NCI-H345 (cell line): ENCODE measurements at regions not wholly inside any gene's neighbourhood (a gene's known extent, or its start where the extent isn't known, plus 50 kb on each side); places are given as distances from the start of the nearest gene placed in this dataset.

Experiments
- DNase-seq: peaks from one replicate; lab custom pipeline; 2025; lab: John Stamatoyannopoulos, UW

DNA sequence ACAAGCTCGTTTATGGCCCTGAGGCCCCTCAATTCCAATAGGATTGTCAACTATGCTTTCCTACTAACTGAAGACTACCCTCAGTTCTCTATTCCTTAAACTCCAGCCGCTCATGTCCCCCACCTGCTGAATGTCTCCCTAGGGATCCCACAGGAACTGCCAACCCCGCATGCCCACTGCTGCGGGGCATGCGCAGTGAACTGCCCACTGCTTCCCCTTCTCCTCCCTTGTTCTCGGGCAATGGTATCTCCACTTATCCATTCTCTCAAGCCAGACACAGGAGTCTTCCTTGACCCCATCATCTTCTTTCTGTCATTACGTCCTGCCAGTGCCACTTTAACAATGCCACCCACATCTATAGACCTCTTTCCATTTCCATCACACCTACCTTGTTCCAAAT is 90.0 kb downstream of the FGF18 start:
- no peak for DNase-seq

DNA sequence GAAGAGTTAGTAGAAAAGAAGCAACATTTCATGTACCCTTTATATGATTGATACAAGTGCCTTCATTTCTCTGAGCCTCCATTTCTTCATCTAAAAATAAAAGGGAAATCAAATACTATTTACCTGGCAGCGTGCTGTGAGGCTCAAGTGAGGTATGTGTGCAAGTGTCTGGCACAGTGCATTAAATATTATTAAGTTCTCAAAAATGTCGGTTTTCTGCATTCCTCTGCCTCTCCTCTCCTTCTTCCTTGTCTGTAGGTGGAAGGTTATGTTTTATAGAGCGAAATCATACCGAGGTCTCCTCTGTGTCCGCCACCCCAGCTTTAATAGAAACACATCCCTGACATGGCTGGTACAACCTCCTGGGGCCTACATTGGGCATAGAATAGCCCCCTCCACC is 93.0 kb downstream of the FGF18 start:
- no peak for DNase-seq

DNA sequence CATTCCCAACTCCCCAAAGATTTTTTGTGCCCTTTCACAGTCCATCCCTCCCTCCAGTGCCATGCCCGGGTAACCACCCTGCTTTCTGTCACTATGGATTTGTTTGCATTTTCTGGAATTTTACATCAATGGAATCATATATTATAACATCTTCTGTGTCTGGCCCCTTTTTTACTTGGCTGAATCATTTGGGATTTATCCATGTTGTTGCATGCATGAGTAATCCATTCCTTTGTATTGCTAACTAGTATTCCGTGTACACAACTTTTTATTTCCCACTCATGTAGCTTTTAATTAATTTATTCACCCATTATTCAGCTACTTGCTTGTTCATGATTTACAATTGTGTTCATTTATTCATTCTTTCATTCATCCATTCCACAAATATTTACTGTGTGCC is 94.1 kb downstream of the FGF18 start:
- no peak for DNase-seq

DNA sequence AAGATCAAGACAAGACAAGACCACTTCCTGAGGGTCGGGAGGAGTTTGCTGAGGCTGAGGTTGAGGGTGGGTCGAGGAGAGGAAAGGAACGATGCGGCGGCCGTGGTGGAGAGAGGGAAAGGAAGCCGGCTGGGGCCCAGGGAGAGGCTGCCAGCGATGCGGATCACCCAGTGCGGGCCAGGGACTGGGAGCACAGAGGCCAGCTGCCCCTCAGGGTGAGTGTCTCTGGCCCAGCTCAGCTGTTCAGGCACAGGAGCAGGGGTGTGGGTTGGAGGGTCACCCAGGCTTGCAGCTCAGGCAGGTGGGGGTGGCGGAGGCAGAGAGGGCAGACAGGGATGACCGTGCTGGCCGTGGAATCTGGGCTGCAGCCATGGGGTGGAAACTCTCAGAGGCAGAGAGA is 99.5 kb downstream of the FGF18 start:
- no peak for DNase-seq

DNA sequence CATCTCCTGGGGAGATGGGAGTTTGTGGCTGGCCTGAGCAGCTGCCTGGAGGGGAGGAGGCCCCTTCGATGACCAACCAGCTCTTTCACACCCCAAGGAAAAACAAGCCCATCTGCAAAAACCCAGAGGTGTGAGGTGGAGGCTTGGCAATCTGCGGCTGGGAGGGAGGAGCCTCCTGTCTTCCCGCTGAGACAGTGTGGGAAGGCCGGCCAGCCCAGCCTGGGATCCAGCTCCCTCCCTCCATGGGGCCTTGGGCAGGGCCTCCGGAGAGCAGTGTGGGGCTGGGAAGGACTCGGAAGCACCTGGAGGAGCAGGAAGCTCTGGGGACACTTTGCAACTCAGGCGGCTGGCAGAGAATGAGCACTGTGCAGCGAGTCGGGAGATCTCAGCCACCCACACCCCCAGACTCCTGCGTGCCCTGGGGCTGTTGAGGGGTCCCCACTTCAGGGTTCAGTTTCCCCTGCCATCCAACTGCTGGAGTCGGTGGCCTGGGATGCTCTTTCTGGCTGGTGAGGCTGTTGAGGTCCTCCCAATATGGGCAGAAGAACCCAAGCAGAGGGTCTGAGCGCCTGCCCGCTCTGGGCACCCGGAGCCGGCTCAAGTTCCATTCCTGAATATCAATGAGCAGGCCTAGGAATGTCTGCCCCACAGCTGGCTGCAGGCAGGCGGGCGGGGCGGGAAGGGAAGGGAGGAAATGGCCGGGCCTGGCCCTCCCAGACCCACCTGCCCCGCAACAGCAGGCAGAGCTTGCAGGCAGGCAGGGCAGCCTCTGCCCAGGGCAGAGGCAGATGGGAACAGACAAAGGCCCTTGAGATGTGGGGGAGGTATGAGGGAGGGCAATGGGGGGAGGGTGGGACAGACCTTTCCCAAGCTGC is 101.1 kb downstream of the FGF18 start:
- no peak for DNase-seq

DNA sequence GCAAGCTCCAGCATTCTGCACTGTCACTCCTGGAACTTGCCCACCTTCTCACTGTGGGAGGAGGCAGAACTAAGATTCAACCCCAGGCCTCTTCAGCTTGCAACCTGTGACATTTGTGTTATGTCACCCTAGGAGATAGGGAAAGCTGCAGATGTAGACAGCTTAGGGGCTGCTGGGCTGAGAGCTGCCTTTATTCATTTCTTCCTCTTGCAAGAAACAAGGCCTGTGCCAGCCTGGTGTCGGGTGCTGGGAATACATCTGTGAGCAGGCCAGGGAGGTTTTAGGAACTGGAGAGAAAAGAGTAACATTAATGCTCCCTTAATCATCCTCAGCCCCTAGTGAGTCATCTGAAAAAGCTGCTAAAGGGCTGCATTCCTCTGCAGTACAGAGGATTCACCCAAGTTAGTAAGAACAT is 101.8 kb downstream of the FGF18 start:
- DNase-seq: no peak

DNA sequence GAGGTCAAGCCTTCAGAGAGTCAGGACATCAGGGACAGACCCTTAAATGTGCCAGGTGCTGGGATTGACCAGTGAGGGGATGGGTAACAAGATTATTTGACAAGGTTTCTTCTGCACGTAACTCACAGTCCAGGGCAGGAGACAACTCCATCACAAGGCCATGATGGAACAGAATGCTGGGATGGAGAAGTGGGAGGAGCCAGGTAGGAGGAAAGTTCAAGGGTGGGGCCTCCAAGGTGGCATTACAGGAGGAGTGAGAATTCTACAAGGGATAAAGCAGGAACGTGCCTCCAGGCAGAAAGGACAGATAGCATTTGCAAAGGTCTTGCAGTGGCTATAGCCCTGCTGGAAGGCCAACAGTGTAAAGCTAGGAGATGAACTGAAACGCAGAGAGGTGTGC is 102.2 kb downstream of the FGF18 start:
- no peak for DNase-seq

DNA sequence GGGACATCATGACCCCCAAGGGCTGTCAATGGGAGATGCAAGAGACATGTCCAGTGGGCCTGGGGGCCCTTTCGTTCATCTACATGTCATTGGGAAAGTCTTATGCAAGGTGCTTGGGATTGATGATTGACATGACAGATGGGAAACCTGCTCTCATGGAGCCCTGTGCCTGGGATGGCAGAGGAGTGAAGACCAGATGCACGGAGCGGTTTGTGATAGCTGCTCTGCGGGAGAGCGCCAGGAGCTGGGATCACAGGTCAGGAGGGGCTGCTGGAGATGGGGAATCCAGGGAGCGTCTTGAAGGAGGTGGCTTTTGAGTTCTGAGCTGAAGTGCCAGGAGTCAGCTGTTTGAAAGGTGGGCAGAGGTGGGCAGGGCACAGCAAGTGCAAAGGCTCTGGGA is 104.3 kb downstream of the FGF18 start:
- no peak for DNase-seq

DNA sequence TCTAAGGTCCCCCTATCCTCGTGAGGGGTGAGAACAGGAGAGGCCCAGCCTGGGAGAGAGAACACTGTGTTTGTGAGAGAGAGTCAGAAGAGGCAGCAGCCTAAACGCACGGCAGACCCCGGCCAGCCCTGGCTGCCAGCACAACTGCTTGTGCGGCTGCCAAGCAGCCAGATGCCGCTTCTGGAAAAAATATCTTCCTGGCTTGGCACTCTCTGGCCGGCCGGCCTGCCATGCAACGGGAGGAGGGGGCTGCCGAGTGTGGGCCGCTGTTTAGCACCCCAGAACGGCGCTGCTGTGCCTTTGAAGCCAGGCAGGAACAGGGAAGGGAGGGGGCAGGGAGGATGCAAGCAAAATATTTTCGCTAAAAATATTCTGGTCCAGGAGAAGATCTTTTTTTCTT is 105.0 kb downstream of the FGF18 start:
- DNase-seq: no peak

DNA sequence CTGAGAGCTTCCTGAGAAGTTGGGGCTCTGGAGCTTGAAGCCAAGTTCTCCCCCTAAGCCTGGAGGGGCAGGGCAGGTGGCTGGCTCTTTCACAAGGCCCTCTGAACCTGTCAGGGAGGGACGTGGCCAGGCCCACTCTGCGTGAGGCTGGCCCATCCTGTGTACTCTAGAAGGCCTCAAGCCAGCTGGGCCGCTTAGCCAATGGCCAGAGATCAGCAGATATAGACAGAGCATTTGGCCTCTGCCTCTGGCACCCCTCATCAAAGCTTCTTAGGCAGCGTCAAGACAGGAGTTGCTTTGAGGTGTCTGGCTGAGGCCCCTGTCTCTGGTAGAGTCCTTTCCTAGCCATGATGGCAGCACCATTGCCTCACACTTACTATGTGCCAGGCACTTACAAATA is 105.6 kb downstream of the FGF18 start:
- no peak for DNase-seq

DNA sequence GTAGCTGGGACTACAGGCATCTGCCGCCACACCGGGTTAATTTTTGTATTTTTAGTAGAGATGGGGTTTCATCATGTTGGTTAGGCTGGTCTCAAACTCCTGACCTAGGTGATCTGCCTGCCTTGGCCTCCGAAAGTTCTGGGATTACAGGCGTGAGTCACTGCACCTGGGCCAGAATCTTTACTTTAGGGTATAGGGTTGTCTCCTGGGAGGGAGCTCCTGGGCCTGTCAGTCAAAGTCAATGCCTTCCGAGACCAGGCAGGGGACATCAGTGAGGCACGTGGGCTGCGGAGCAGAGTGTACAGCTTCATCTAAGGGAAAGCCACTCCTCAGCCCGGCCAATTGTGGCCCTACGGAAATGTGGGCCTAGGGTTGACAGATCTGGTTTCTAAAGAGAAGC is 108.6 kb downstream of the FGF18 start:
- no peak for DNase-seq

DNA sequence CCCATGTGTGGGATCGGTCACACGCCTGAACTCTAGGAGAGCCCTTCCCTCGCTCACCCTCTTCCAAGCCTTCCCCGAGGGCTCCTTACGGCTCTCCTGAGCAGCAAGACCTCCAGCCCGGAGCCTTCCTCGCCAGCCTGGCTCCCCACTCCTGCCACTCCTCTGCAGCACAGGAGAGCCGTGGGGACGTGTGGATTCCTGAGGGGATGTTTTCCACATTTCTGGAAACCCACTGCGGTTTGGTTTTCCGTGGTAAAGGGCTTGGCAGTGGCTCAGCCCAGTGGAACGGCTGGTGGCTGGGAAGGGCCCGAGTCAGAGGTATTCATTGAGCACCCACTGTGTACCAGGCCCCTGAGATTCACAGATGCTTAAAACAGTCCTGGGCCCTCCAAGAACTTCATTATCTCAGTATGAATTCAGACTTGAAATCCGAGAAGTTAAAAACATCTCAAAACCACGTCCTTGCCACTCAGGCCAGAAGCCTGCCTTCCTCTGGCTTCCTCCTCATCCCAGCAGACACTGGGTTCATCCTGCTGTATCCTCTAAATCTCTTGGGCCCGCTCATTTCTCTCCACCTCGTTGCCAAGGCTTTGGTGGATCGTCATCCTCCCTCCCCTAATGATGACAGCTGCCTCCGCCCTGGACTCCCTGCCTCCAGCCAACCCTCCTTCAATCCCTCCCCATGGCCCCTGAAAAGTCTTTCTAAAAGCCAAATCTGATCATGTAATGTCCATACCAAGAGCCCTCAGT is 109.6 kb downstream of the FGF18 start:
- no peak for DNase-seq

DNA sequence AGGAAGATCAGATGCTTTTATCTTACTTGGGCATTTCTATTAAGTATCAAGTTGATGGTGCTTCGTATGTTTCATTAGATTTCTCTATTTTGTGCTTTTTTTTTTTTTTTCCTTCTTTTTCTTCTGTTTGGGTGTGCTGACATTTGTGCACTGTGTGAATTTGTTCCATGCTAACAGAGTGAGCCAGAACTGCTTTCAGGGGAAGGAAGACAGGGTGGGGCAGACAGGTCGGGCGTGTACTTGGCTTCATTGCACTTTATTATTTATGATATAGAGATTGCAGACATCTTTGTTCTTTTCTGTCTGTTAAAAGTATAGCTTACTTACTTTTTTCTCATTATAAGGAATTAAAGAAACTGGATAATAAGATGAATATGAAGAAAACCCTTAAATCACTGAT is 112.2 kb downstream of the FGF18 start:
- no peak for DNase-seq

DNA sequence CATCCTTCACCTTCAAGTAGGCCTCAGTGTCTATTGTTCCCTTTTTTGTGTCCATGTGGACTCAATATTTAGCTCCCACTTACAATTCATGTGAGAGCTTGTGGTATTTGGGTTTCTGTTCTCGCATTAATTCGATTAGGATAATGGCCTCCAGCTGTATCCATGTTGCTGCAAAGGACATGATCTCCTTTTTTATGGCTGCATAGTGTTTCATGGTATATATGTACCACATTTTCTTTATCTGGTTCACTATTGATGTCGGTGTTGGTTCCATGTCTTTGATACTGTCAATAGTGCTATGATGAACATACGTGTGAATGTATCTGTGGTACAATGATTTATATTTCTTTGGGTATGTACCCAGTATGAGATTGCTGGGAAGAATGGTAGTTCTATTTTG is 113.7 kb downstream of the FGF18 start:
- DNase-seq: no peak

DNA sequence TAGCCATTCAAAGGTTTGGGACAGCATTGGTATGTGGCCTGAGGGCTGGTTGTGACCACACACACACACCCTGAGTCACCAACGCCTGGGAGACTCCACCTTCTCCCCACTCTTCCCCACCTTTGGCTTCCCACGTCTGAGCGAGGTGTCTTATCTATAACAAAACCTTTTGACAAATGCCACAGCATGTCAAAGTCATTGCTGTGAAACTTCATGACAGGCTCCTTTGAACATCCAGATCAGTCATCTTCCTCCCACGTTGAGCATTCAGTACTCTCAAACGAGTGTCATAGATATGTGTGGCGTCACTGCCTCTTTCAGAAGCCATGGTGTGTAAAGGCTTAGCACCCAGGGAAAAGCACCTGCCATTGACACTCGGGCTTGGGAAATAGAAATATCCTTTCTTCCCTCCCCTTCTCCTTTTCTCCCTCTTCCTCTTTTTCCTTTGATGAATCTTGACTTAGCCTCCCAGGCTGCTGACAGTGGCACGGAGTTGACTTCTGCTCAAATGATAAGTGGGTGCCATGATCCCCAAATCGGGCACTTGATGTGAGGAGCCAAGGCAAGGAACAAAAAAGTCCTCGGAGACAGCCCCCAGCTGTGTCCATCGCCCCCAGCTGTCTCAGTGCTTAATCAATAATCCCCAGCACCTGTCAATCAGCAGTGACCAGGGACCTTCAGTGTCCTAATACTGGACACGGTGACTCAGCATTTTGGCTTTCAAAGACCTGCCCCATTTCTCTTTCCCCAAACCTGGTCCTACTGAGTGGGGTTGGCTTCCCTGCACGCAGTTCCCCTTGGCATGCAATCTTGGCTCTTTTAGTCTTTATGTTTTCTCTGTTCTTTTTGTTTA is 114.8 kb downstream of the FGF18 start:
- DNase-seq: no peak

DNA sequence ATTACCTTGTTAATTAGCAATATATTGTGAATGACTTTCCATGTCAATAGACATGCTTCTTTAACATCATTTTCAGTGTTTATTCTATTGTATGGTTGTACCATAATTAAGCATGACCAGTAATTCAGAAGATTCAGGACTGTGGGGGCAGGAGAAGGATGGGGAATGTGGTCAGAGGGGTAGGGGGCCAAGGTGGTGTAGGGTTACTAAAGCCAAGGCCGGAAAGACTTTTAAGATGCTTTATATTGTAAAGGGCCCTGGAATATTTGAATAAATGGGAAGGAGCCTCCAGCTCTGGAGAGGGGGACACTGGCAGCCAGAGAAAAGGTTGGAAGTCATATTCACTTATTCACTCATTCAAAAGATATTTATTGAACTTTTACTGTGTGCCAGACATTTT is 115.7 kb downstream of the FGF18 start:
- no peak for DNase-seq

DNA sequence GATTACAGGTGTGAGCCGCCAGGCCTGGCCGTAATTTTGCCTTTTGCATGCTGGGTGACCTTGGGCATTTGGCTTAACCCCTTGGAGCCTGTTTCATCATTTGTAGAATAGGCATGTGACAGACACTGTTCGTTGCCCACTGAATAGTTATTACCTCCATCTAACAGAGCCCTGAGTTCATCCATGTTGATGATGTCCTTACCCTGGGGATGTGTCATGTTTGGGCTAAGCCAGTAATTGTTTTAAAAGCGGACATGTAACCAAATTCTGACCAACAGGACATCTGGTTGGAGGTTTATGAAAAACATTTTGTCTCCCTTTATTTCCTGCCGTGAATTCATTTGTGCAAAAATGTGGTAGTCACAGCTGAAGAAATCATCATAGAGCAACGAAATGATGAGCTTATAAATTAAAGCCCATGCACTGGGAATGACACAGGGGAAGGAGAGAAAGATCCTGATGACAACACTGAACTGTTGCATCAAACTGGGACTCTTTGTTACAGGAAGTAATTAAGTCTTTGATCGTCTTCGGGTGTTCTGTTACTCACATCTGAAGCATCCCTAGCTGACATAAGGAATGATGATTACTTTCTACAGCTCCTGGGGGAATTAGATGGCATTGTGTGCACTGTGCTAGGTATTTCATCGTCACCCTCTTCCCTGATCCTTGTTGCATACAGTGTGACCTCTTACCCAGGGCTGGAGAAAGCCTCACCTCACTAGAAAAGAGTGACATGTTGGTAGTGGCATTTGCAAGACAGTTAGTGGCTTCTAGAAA is 117.8 kb downstream of the FGF18 start:
- no peak for DNase-seq

DNA sequence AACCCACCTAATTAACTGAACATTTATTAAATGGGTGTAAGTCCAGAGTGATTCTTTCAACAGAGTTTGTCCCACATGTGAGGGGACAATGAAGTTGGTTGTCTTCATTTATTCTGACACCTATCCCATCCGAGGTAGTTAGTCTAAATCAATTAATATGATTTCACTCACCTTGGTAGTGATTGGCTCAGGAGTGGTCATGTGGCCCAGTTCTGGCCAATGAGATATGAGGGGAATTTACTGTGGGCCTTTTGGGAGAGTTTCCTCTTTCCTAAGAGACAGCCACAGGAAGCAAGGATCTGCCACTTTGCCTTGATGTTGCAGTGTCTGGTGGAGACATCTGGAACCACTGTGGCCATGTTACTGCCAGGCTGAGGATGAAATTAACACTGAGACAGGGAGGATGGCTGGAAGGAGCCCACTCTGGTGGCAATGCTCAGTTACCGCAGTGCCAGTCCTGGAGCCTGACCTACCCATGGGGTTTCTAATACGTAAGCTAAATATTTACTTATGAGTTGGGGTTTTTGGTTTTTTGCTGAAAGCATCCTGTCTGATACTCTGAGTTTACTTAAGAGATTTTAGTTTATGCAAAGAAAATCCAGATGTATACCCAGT is 118.6 kb downstream of the FGF18 start:
- DNase-seq: no peak

DNA sequence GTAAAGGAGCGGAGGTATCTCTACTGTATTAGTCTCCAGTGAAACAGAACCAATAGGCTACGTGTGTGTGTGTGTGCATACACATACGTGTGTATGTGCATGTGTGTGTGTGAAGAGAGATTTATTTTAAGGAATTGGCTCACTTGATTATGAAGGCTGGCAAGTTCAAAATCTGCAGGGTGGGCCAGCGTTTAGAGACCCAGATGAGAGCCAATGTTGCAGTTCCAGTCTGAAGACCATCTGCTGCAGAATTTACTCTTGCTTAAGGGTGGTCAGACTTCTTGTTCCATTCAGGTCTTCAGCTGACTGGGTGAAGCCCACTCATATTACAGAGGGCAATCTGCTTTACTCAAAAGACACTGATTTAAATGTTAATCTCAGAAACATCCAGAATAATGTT is 119.2 kb downstream of the FGF18 start:
- DNase-seq: no peak

DNA sequence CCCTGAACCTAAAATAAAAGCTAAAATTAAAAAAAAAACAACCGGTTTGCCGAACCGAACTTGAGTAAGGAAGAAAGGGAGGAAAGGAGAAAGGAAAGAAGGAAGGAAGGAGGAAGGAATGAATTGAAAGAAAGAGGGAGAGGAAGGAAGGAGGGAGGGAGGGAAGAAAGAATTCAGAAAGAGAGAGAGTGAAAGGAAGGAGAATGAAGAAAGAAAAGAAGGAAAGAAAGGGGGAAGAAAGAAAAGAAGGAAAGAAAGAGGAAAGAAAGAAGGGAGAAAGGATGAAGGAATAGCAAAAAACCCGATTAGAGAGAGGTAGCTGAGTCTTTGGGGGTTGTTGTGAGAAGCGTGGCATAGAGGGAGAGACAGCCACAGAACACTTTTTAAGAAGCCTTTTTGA is 121.4 kb downstream of the FGF18 start:
- no peak for DNase-seq

DNA sequence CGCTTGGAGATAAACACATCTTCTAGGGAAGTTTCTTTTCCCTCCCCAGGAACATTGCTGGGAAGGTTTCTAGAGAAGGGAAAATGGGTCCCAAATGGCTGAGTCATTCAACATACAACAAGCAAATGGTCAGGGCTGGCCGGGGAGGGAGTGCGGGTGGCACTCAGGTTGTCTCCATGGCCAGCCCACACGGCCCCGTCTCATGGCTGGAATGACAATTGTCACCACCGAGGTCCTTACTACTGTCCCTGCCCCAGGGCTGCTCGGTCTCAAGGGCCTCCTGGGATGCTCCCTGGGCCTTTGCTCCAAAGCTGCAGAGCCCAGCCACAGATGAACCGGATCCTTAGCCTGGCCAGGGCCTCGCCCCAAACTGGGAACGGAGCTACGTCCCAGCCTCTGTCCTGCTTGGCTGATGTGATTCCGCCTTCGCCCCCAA is 121.9 kb downstream of the FGF18 start:
- no peak for DNase-seq
